ENCODE measurements at regions not wholly inside any gene's neighbourhood (a gene's known extent, or its start where the extent isn't known, plus 50 kb on each side); places are given as distances from the start of the nearest gene placed in this dataset.

- Histone ChIP-seq H2AFZ (ENCODE audit: low read length) (no peak overlapping the region), H3K9me3 (ENCODE audit: low read length) (no peaks in the 10 kb centered on the region), H3K4me3 (replicated peaks in 1 of 3; ENCODE audit: insufficient read depth in 1 of 3, low read depth in 2 of 3, low read length in 3 of 3) (no peak overlapping the region), H3K27ac (ENCODE audit: extremely low read length, insufficient read depth, low read length) (no peak overlapping the region), H3K36me3 (replicated peaks in 1 of 2; ENCODE audit: control insufficient read depth in 1 of 2, insufficient read depth in 2 of 2, low read length in 2 of 2) (no peaks in the 10 kb centered on the region), H3K4me2 (ENCODE audit: low read depth, low read length) (no peak overlapping the region), H4K20me1 (ENCODE audit: insufficient read depth, low read length) (no peaks in the 10 kb centered on the region), H3K27me3 (ENCODE audit: control insufficient read depth in 1 of 2, insufficient read depth in 2 of 2, low read length in 2 of 2) (peaks cover 10 to 85% of the 10 kb centered on the region in 2 experiments), H3K9ac (ENCODE audit: insufficient read depth, low read depth, low read length) (no peak overlapping the region), H3K4me1 (ENCODE audit: insufficient read depth, low read length) (no peaks in the 10 kb centered on the region), H3K79me2 (ENCODE audit: insufficient read depth, low read length) (no peaks in the 10 kb centered on the region)
- no peak for TF ChIP-seq PTBP1 (IDR thresholded peaks at IDR 0.05; ENCODE audit: low read depth, low read length, poor library complexity, severe bottlenecking)
- CTCF ChIA-PET (ENCODE audit: low intra/inter-chr PET ratio, low total read pairs), result no interaction called here
- POLR2A ChIA-PET, result no interaction called here
- WGBS (ENCODE audit: low lambda C conversion rate), result 5% methylated on average over 7 of the region's 12 CpGs
- ATAC-seq (no peak), FAIRE-seq (no peak), DNase-seq (ENCODE audit: low spot score) (no peak)
- intact Hi-C loops (cut with micrococcal nuclease; ENCODE audit: unreplicated experiment) (no loop called here), in situ Hi-C loops (cut with HindIII; ENCODE audit: extremely low pct_ligation_motif_present, low pct_unique_long_range_greater_than_20kb) (no loop called here)
- no TSS peak for BruUV-seq (replicated peaks)
Observed at GRCh38 chr22:49106096-49106841, 721.4 kb downstream of the BRD1 start.

GRCh38 chr22:49104434-49104833, 723.2 kb downstream of the BRD1 start:
- no peak overlapping the region for H3K27ac ChIP-seq (ENCODE audit: extremely low read length, insufficient read depth, low read length)
- no peaks in the 10 kb centered on the region for H3K9me3 ChIP-seq (ENCODE audit: low read length)
- H3K4me1 ChIP-seq (ENCODE audit: insufficient read depth, low read length), result no peaks in the 10 kb centered on the region
- no peak for ATAC-seq
- intact Hi-C loops (cut with micrococcal nuclease; ENCODE audit: unreplicated experiment), result no loop called here
- in situ Hi-C loops (cut with HindIII; ENCODE audit: extremely low pct_ligation_motif_present, low pct_unique_long_range_greater_than_20kb), result no loop called here
- H3K36me3 ChIP-seq (replicated peaks in 1 of 2; ENCODE audit: control insufficient read depth in 1 of 2, insufficient read depth in 2 of 2, low read length in 2 of 2), result no peaks in the 10 kb centered on the region
- no peak overlapping the region for H3K9ac ChIP-seq (ENCODE audit: insufficient read depth, low read depth, low read length)
- H3K79me2 ChIP-seq (ENCODE audit: insufficient read depth, low read length), result no peaks in the 10 kb centered on the region
- no peak overlapping the region for H3K4me2 ChIP-seq (ENCODE audit: low read depth, low read length)
- 9% methylated on average over 7 of the region's 7 CpGs for WGBS (ENCODE audit: low lambda C conversion rate)
- no TSS peak for BruUV-seq (replicated peaks)
- H2AFZ ChIP-seq (ENCODE audit: low read length), result no peak overlapping the region
- no peaks in the 10 kb centered on the region for H4K20me1 ChIP-seq (ENCODE audit: insufficient read depth, low read length)
- no peak for FAIRE-seq
- no peak for DNase-seq (ENCODE audit: low spot score)
- H3K4me3 ChIP-seq (replicated peaks in 1 of 3; ENCODE audit: insufficient read depth in 1 of 3, low read depth in 2 of 3, low read length in 3 of 3), result no peak overlapping the region
- peaks cover 9 to 90% of the 10 kb centered on the region in 2 experiments for H3K27me3 ChIP-seq (ENCODE audit: control insufficient read depth in 1 of 2, insufficient read depth in 2 of 2, low read length in 2 of 2)
- ChIA-PET CTCF (ENCODE audit: low intra/inter-chr PET ratio, low total read pairs) (no interaction called here), POLR2A (no interaction called here)
- TF ChIP-seq FOXK2 (IDR thresholded peaks at IDR 0.05), result no peak
- TF ChIP-seq ZNF430 (CRISPR knock-in tag; IDR thresholded peaks at IDR 0.05), result no peak
- no peak for TF ChIP-seq PRDM10 (CRISPR knock-in tag; IDR thresholded peaks at IDR 0.05; ENCODE audit: low read depth)
- TF ChIP-seq MED8 (CRISPR knock-in tag; IDR thresholded peaks at IDR 0.05; ENCODE audit: insufficient replicate concordance), result no peak
- TF ChIP-seq ZSCAN20 (CRISPR knock-in tag; IDR thresholded peaks at IDR 0.05; ENCODE audit: borderline replicate concordance), result no peak
- TF ChIP-seq GATAD2A (CRISPR knock-in tag; IDR thresholded peaks at IDR 0.05), result no peak
- TF ChIP-seq ZNF550 (CRISPR knock-in tag; IDR thresholded peaks at IDR 0.05; ENCODE audit: borderline replicate concordance), result no peak
- TF ChIP-seq SMARCE1 (IDR thresholded peaks at IDR 0.05; ENCODE audit: borderline replicate concordance), result no peak
- TF ChIP-seq PAWR (CRISPR knock-in tag; IDR thresholded peaks at IDR 0.05; ENCODE audit: borderline replicate concordance), result no peak
- no peak for TF ChIP-seq HOMEZ (CRISPR knock-in tag; IDR thresholded peaks at IDR 0.05; ENCODE audit: low read depth)
- no peak for TF ChIP-seq TAF1 (CRISPR knock-in tag; IDR thresholded peaks at IDR 0.05)
- no peak for TF ChIP-seq BHLHE40 (IDR thresholded peaks at IDR 0.05; ENCODE audit: low read length)
- no peak for TF ChIP-seq ZNF230 (CRISPR knock-in tag; IDR thresholded peaks at IDR 0.05)

All from HepG2 (cell line).